ENCODE measurements at regions not wholly inside any gene's neighbourhood (a gene's known extent, or its start where the extent isn't known, plus 50 kb on each side); places are given as distances from the start of the nearest gene placed in this dataset.

DNA sequence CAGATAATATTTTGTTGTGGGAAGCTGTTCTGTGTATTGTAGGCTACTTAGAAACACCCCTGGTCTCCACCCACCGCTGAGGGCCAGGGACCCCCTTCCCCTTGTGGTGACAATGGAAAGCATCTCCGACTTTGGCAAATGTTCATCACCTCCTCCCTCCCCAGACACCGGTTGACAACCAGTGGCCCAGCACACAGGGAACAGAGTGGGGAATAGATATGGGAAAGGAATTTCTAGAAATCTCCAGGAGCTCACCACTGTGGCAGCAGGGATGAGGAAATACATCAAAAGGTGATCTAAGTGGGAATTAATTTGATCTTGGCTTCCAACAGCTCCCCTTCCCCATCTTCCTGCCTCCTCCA lies 257.3 kb upstream of the FOXQ1 start:
- Histone ChIP-seq H3K27ac (replicated peaks) (no peak overlapping the region), H3K4me3 (no peak overlapping the region), H3K4me1 (no peaks in the 10 kb centered on the region), H3K27me3 (ENCODE audit: low read depth) (peaks cover 63% of the 10 kb centered on the region), H3K36me3 (no peaks in the 10 kb centered on the region), H3K9me3 (replicated peaks) (no peaks in the 10 kb centered on the region)
- DNase-seq: no peak
- TF ChIP-seq, protein P1, sequence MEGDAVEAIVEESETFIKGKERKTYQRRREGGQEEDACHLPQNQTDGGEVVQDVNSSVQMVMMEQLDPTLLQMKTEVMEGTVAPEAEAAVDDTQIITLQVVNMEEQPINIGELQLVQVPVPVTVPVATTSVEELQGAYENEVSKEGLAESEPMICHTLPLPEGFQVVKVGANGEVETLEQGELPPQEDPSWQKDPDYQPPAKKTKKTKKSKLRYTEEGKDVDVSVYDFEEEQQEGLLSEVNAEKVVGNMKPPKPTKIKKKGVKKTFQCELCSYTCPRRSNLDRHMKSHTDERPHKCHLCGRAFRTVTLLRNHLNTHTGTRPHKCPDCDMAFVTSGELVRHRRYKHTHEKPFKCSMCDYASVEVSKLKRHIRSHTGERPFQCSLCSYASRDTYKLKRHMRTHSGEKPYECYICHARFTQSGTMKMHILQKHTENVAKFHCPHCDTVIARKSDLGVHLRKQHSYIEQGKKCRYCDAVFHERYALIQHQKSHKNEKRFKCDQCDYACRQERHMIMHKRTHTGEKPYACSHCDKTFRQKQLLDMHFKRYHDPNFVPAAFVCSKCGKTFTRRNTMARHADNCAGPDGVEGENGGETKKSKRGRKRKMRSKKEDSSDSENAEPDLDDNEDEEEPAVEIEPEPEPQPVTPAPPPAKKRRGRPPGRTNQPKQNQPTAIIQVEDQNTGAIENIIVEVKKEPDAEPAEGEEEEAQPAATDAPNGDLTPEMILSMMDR (IDR thresholded peaks at IDR 0.05; ENCODE audit: borderline replicate concordance): no peak
- intact Hi-C loops (cut with micrococcal nuclease): no loop called here

DNA sequence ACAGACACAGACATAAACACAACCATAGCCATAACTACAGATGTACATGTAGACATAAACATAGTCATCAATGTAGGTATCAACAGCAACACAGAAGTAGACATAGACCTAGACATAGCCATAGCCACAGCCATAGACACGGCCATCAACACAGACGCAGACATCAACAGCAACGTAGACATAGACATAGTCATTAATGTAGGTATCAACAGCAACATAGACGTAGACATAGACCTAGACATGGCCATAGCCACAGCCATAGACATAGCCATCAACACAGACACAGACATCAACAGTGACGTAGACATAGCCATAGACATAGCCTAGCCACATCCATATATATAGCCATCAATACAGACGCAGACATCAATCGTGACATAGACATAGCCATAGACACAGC lies 258.3 kb upstream of the FOXQ1 start:
- Histone ChIP-seq H3K4me1 (no peaks in the 10 kb centered on the region), H3K4me3 (no peak overlapping the region), H3K9me3 (replicated peaks) (no peaks in the 10 kb centered on the region), H3K27ac (replicated peaks) (no peak overlapping the region), H3K27me3 (ENCODE audit: low read depth) (peaks cover 63% of the 10 kb centered on the region), H3K36me3 (no peaks in the 10 kb centered on the region)
- TF ChIP-seq, protein P1 (IDR thresholded peaks at IDR 0.05; ENCODE audit: borderline replicate concordance): no peak
- DNase-seq: no peak
- intact Hi-C loops (cut with micrococcal nuclease): no loop called here

DNA sequence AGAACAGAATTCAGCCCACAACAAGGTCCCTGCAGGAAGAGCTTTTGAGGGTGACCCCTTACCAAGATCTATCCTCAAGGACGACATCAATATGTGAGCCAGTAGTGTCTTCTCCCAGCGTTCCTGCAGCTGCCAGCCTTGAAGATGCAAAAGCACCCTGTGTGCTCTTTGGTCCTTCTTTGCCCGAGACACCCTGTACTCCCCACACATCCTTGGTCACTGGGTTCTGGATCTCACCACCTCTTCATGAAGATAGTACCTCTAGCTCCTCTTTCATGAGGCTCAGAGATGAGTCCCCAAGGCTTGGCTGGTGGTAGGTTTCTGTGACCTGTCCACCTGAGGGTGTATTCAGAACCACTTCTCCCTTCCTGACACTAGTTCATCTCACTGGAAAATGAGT lies 259.6 kb upstream of the FOXQ1 start:
- intact Hi-C loops (cut with micrococcal nuclease): no loop called here
- H3K9me3 ChIP-seq (replicated peaks): no peaks in the 10 kb centered on the region
- H3K27ac ChIP-seq (replicated peaks): no peak overlapping the region
- H3K36me3 ChIP-seq: no peaks in the 10 kb centered on the region
- no peak overlapping the region for H3K4me3 ChIP-seq
- TF ChIP-seq, protein P1 (IDR thresholded peaks at IDR 0.05; ENCODE audit: borderline replicate concordance): no peak
- no peak for DNase-seq
- H3K27me3 ChIP-seq (ENCODE audit: low read depth): peaks cover 58% of the 10 kb centered on the region
- peaks cover 7% of the 10 kb centered on the region for H3K4me1 ChIP-seq

DNA sequence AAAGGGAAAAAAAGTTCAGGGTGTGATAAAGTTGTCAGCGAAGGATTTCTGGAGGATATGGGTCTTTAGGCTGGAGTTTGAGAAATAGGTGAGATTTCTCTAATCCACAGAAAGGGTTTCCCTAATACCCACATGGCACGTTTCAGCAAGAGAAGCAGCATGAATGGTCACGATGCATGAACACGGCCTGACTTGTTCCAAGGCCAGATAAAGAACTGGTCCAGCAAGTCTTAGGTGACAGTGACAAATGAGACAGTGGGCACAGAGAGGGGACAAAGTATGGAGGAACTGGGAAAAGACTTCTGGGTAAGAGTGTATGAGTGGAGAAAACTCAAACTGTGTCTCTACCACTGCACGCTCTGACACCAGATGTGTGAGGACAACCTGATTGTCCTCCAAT lies 262.0 kb upstream of the FOXQ1 start:
- no peak overlapping the region for H3K4me3 ChIP-seq
- TF ChIP-seq, protein P1 (IDR thresholded peaks at IDR 0.05; ENCODE audit: borderline replicate concordance): no peak
- intact Hi-C loops (cut with micrococcal nuclease): no loop called here

DNA sequence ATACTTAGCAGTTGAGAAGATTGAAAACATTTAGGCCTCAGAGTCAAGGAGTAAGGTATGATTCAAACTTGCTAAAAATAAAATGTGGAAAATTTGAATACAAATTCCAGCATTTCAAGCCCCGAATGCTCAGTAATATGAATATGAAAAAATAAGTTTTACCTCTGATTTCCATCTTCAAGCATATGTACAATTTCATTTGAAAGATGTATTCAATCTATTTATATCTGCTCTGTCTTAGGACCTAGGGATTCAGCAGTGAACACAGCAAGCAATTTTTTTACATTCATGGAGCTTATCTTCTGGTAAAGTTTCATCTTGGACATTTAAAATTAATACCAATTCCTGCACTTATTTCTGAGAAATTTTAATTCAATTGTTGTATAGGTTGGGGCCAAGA lies 262.7 kb upstream of the FOXQ1 start:
- Histone ChIP-seq H3K36me3 (no peaks in the 10 kb centered on the region), H3K9me3 (replicated peaks) (no peaks in the 10 kb centered on the region), H3K27ac (replicated peaks) (no peak overlapping the region), H3K4me3 (no peak overlapping the region), H3K4me1 (peaks cover 7% of the 10 kb centered on the region), H3K27me3 (ENCODE audit: low read depth) (peaks cover 49% of the 10 kb centered on the region)
- intact Hi-C loops (cut with micrococcal nuclease): no loop called here
- TF ChIP-seq, protein P1 (IDR thresholded peaks at IDR 0.05; ENCODE audit: borderline replicate concordance): no peak
- DNase-seq: no peak

More for the DNA sequence above, 262.0 kb upstream of the FOXQ1 start:
- no peak overlapping the region for H3K27ac ChIP-seq (replicated peaks)
- H3K27me3 ChIP-seq (ENCODE audit: low read depth): peaks cover 49% of the 10 kb centered on the region
- H3K36me3 ChIP-seq: no peaks in the 10 kb centered on the region
- peaks cover 7% of the 10 kb centered on the region for H3K4me1 ChIP-seq
- no peak for DNase-seq
- no peaks in the 10 kb centered on the region for H3K9me3 ChIP-seq (replicated peaks)

Measured in left ventricle myocardium inferior (tissue), 1 donor.